Neural crest cell (in vitro differentiated cells): ENCODE measurements at regions not wholly inside any gene's neighbourhood (a gene's known extent, or its start where the extent isn't known, plus 50 kb on each side); places are given as distances from the start of the nearest gene placed in this dataset.

Experiments
- DNase-seq: peaks from one replicate; pipeline ENCODE4 v3.0.0; 2021; ENCODE audit warnings: low read depth, mixed read lengths, low spot score
- H3K27ac Mint-ChIP-seq: one replicate; pipeline ENCODE4 v1.8.0; 2021; ENCODE audit warnings: mild to moderate bottlenecking, mixed read lengths; ENCODE audit not compliant: unreplicated experiment
- H3K27me3 Mint-ChIP-seq: 2 replicates; pipeline ENCODE4 v1.8.0; 2021; ENCODE audit warnings: low read depth, mild to moderate bottlenecking, mixed read lengths
- H3K36me3 Mint-ChIP-seq: 2 replicates; pipeline ENCODE4 v1.8.0; 2021; ENCODE audit warnings: low read depth, mild to moderate bottlenecking, mixed read lengths
- H3K4me1 Mint-ChIP-seq: 2 replicates; pipeline ENCODE4 v1.8.0; 2021; ENCODE audit warnings: mixed read lengths
- H3K4me3 Mint-ChIP-seq: one replicate; pipeline ENCODE4 v1.8.0; 2021; ENCODE audit warnings: mild to moderate bottlenecking, mixed read lengths
- H3K9me3 Mint-ChIP-seq: 2 replicates; pipeline ENCODE4 v1.8.0; 2021; ENCODE audit warnings: mixed read lengths
- CTCF ChIP-seq: fragments of 200-600 bp; sonication (generic); conservative IDR thresholded peaks from 2 replicates; pipeline ENCODE4 v1.5.0; 2021; ENCODE audit warnings: antibody characterized with exemption, mild to moderate bottlenecking

GRCh38 chr13:34862311-34862710 is 79.8 kb upstream of the NBEA start:
- H3K4me3 Mint-ChIP-seq = no peak overlapping the region
- peaks cover 8% of the 10 kb centered on the region for H3K4me1 Mint-ChIP-seq
- no peak for TF ChIP-seq CTCF
- H3K27ac Mint-ChIP-seq = no peak overlapping the region
- no peaks in the 10 kb centered on the region for H3K36me3 Mint-ChIP-seq
- no peaks in the 10 kb centered on the region for H3K27me3 Mint-ChIP-seq
- no peaks in the 10 kb centered on the region for H3K9me3 Mint-ChIP-seq
- DNase-seq = no peak

GRCh38 chr13:34862716-34863115 is 79.4 kb upstream of the NBEA start:
- Mint-ChIP-seq H3K27ac (no peak overlapping the region), H3K4me1 (peaks cover 12% of the 10 kb centered on the region), H3K36me3 (no peaks in the 10 kb centered on the region), H3K9me3 (no peaks in the 10 kb centered on the region), H3K27me3 (no peaks in the 10 kb centered on the region), H3K4me3 (no peak overlapping the region)
- DNase-seq = no peak
- TF ChIP-seq CTCF = no peak

GRCh38 chr13:34863360-34864135 is 78.5 kb upstream of the NBEA start:
- no peak for TF ChIP-seq CTCF
- Mint-ChIP-seq H3K36me3 (no peaks in the 10 kb centered on the region), H3K4me1 (peaks cover 21% of the 10 kb centered on the region), H3K27me3 (no peaks in the 10 kb centered on the region), H3K4me3 (no peak overlapping the region), H3K27ac (no peak overlapping the region), H3K9me3 (no peaks in the 10 kb centered on the region)
- no peak for DNase-seq

GRCh38 chr13:34864671-34865070 is 77.4 kb upstream of the NBEA start:
- H3K27me3 Mint-ChIP-seq = no peaks in the 10 kb centered on the region
- no peaks in the 10 kb centered on the region for H3K9me3 Mint-ChIP-seq
- H3K4me1 Mint-ChIP-seq = peaks cover 24% of the 10 kb centered on the region
- H3K36me3 Mint-ChIP-seq = no peaks in the 10 kb centered on the region
- H3K4me3 Mint-ChIP-seq = no peak overlapping the region
- H3K27ac Mint-ChIP-seq = no peak overlapping the region
- no peak for TF ChIP-seq CTCF
- DNase-seq = no peak

- Mint-ChIP-seq H3K36me3 (no peaks in the 10 kb centered on the region), H3K9me3 (no peaks in the 10 kb centered on the region), H3K27ac (peak overlapping the region; percentile 36), H3K4me3 (no peak overlapping the region), H3K27me3 (no peaks in the 10 kb centered on the region), H3K4me1 (peaks cover 24% of the 10 kb centered on the region)
- no peak for DNase-seq
- no peak for TF ChIP-seq CTCF
These were observed 74.5 kb upstream of the NBEA start for GRCh38 chr13:34867590-34867989.
